ENCODE measurements at regions not wholly inside any gene's neighbourhood (a gene's known extent, or its start where the extent isn't known, plus 50 kb on each side); places are given as distances from the start of the nearest gene placed in this dataset.

- DNase-seq = no peak
- intact Hi-C loops (cut with DNase I) = no loop called here
- TF ChIP-seq POLR2A (IDR thresholded peaks at IDR 0.05) (no peak), CTCF (IDR thresholded peaks at IDR 0.05) (no peak)
- Histone ChIP-seq H3K4me1 (no peaks in the 10 kb centered on the region), H3K27me3 (peaks cover 0 to 11% of the 10 kb centered on the region in 2 donors), H3K9me3 (no peaks in the 10 kb centered on the region), H3K4me3 (no peak overlapping the region), H3K36me3 (replicated peaks in 1 of 2; ENCODE audit: insufficient read depth in 1 of 2, low read depth in 2 of 2) (no peaks in the 10 kb centered on the region), H3K27ac (no peak overlapping the region)
- 65 to 72% methylated on average over 10 to 11 of the region's 11 CpGs for WGBS, 2 donors
- ATAC-seq = no peak
These were observed 241.1 kb downstream of the NPHP4 start for GRCh38 chr1:5751163-5751540.

GRCh38 chr1:5750186-5751162, 241.8 kb downstream of the NPHP4 start:
- intact Hi-C loops (cut with DNase I) = no loop called here
- DNase-seq (no peak), ATAC-seq (no peak)
- Histone ChIP-seq H3K9me3 (no peaks in the 10 kb centered on the region), H3K27ac (no peak overlapping the region), H3K36me3 (replicated peaks in 1 of 2; ENCODE audit: insufficient read depth in 1 of 2, low read depth in 2 of 2) (no peaks in the 10 kb centered on the region), H3K27me3 (peaks cover 0 to 18% of the 10 kb centered on the region in 2 donors), H3K4me1 (no peaks in the 10 kb centered on the region), H3K4me3 (no peak overlapping the region)
- WGBS, 2 donors = 72 to 75% methylated on average over 11 to 16 of the region's 16 CpGs
- TF ChIP-seq POLR2A (IDR thresholded peaks at IDR 0.05) (no peak), CTCF (IDR thresholded peaks at IDR 0.05) (no peak)

GRCh38 chr1:5748286-5749225, 243.7 kb downstream of the NPHP4 start:
- WGBS, 2 donors = 48 to 61% methylated on average over 13 to 26 of the region's 26 CpGs
- H3K27me3 ChIP-seq = peaks cover 0 to 18% of the 10 kb centered on the region in 2 donors

More at GRCh38 chr1:5748286-5749225, 243.7 kb downstream of the NPHP4 start:
- ATAC-seq (no peak), DNase-seq (no peak)
- Histone ChIP-seq H3K9me3 (no peaks in the 10 kb centered on the region), H3K4me1 (no peaks in the 10 kb centered on the region), H3K27ac (no peak overlapping the region), H3K36me3 (replicated peaks in 1 of 2; ENCODE audit: insufficient read depth in 1 of 2, low read depth in 2 of 2) (no peaks in the 10 kb centered on the region), H3K4me3 (no peak overlapping the region)
- intact Hi-C loops (cut with DNase I) = loop anchor here (5.0 to 10.0 kb wide), 2 partner anchors 234 to 1836 kb away; no protein-coding TSS in a partner anchor
- TF ChIP-seq POLR2A (IDR thresholded peaks at IDR 0.05) = no peak
- no peak for TF ChIP-seq CTCF (IDR thresholded peaks at IDR 0.05)

All from body of pancreas (tissue), 4 donors.